Fibroblast of lung (primary cell): ENCODE measurements at regions not wholly inside any gene's neighbourhood (a gene's known extent, or its start where the extent isn't known, plus 50 kb on each side); places are given as distances from the start of the nearest gene placed in this dataset.
A peak's percentile ranks its signal among the peaks of the same experiment; 100 is the strongest.

Experiments
- DNase-seq, 2 donors: peaks; one replicate each; pipeline versions ENCODE4 v3.0.0 to v3.0.0-alpha.2; 2010; ENCODE audit warnings: low read depth in 2 of 2
- H2AFZ ChIP-seq: 2 replicates; pipeline ENCODE4 v1.5.1; 2012; ENCODE audit warnings: low read length, control low read depth, inconsistent platforms
- H3K27ac ChIP-seq: 2 replicates; pipeline ENCODE4 v1.5.1; 2011; ENCODE audit warnings: low read length, control low read depth; ENCODE audit not compliant: insufficient read depth
- H3K27me3 ChIP-seq: 2 replicates; pipeline ENCODE4 v1.5.1; 2011; ENCODE audit warnings: mild to moderate bottlenecking, low read length; ENCODE audit not compliant: control insufficient read depth, insufficient read depth
- H3K36me3 ChIP-seq: 2 replicates; pipeline ENCODE4 v1.5.1; 2011; ENCODE audit warnings: low read length; ENCODE audit not compliant: control insufficient read depth, insufficient read depth
- H3K4me1 ChIP-seq: 2 replicates; pipeline ENCODE4 v1.5.1; 2011; ENCODE audit warnings: low read length; ENCODE audit not compliant: control insufficient read depth, insufficient read depth; ENCODE audit errors: extremely low read depth
- H3K4me2 ChIP-seq: 2 replicates; pipeline ENCODE4 v1.5.1; 2011; ENCODE audit warnings: low read length, control low read depth; ENCODE audit not compliant: insufficient read depth; ENCODE audit errors: extremely low read depth
- H3K4me3 ChIP-seq, 4 experiments: fragments of 200-600 bp in 1 of 4; sonication (generic) in 1 of 4; replicated peaks in 1 of 4; 2 replicates each; pipeline ENCODE4 v1.5.1; 2011 to 2016; ENCODE audit warnings: low read length in 4 of 4, low read depth in 3 of 4, mild to moderate bottlenecking in 3 of 4, control low read depth in 2 of 4, inconsistent platforms in 1 of 4, mixed read lengths in 1 of 4; ENCODE audit not compliant: insufficient read depth in 1 of 4; ENCODE audit errors: control extremely low read depth in 1 of 4
- H3K79me2 ChIP-seq: 2 replicates; pipeline ENCODE4 v1.5.1; 2012; ENCODE audit warnings: mild to moderate bottlenecking, low read length, inconsistent platforms; ENCODE audit not compliant: control insufficient read depth, insufficient read depth
- H3K9ac ChIP-seq: 2 replicates; pipeline ENCODE4 v1.5.1; 2011; ENCODE audit warnings: mild to moderate bottlenecking, low read length, control low read depth; ENCODE audit not compliant: insufficient read depth
- H3K9me3 ChIP-seq: 2 replicates; pipeline ENCODE4 v1.5.1; 2012; ENCODE audit warnings: low read depth, low read length; ENCODE audit not compliant: control insufficient read depth, insufficient read depth
- H4K20me1 ChIP-seq: 2 replicates; pipeline ENCODE4 v1.5.1; 2011; ENCODE audit warnings: low read length; ENCODE audit not compliant: control insufficient read depth, insufficient read depth; ENCODE audit errors: extremely low read depth
- CTCF ChIP-seq, 2 donors: IDR thresholded peaks in 1 of 2; conservative IDR thresholded peaks in 1 of 2; 1 replicate in 1 of 2; 2 replicates in 1 of 2; pipeline ENCODE4 v1.5.1; 2011 to 2012; ENCODE audit warnings: low read length in 2 of 2, control low read depth in 1 of 2, inconsistent platforms in 1 of 2, low read depth in 1 of 2, mild to moderate bottlenecking in 1 of 2
- EZH2 ChIP-seq: IDR thresholded peaks from 2 replicates; pipeline ENCODE4 v1.5.1; 2012; ENCODE audit warnings: low read length, control low read depth, mild to moderate bottlenecking; ENCODE audit errors: missing control alignments

GRCh38 chr4:180809439-180809838, 1433.8 kb upstream of the TENM3 start:
- Histone ChIP-seq H2AFZ (no peak overlapping the region), H3K4me3 (no peak overlapping the region), H3K9me3 (no peaks in the 10 kb centered on the region), H3K79me2 (no peaks in the 10 kb centered on the region), H3K4me2 (no peak overlapping the region), H3K9ac (no peak overlapping the region), H3K4me1 (no peaks in the 10 kb centered on the region), H3K36me3 (no peaks in the 10 kb centered on the region), H4K20me1 (no peaks in the 10 kb centered on the region), H3K27me3 (no peaks in the 10 kb centered on the region), H3K27ac (no peak overlapping the region)
- no peak for TF ChIP-seq CTCF (conservative IDR thresholded peaks at IDR 0.05 in 1 of 2, IDR thresholded peaks at IDR 0.05 in 1 of 2; ENCODE audit: low read depth in 1 of 2, low read length in 2 of 2)
- TF ChIP-seq EZH2 = no peak
- peak; percentile 20 to 85 for DNase-seq

- H3K79me2 ChIP-seq = no peaks in the 10 kb centered on the region
These were observed 1432.6 kb upstream of the TENM3 start for GRCh38 chr4:180810581-180810980.

GRCh38 chr4:180811556-180811955, 1431.6 kb upstream of the TENM3 start:
- no peak overlapping the region for H3K9ac ChIP-seq
- no peak overlapping the region for H3K4me2 ChIP-seq
- H3K36me3 ChIP-seq = no peaks in the 10 kb centered on the region
- no peaks in the 10 kb centered on the region for H3K79me2 ChIP-seq
- H2AFZ ChIP-seq = no peak overlapping the region
- H3K4me1 ChIP-seq = no peaks in the 10 kb centered on the region
- H3K27me3 ChIP-seq = no peaks in the 10 kb centered on the region
- no peaks in the 10 kb centered on the region for H4K20me1 ChIP-seq
- no peak for TF ChIP-seq EZH2
- TF ChIP-seq CTCF (conservative IDR thresholded peaks at IDR 0.05 in 1 of 2, IDR thresholded peaks at IDR 0.05 in 1 of 2; ENCODE audit: low read depth in 1 of 2, low read length in 2 of 2) = no peak
- no peaks in the 10 kb centered on the region for H3K9me3 ChIP-seq
- peak in 1 of 2 donors; percentile 53 for DNase-seq
- no peak overlapping the region for H3K4me3 ChIP-seq
- H3K27ac ChIP-seq = no peak overlapping the region

More at GRCh38 chr4:180810581-180810980, 1432.6 kb upstream of the TENM3 start:
- TF ChIP-seq EZH2 (no peak), CTCF (conservative IDR thresholded peaks at IDR 0.05 in 1 of 2, IDR thresholded peaks at IDR 0.05 in 1 of 2; ENCODE audit: low read depth in 1 of 2, low read length in 2 of 2) (no peak)
- Histone ChIP-seq H3K4me1 (no peaks in the 10 kb centered on the region), H3K9me3 (no peaks in the 10 kb centered on the region), H2AFZ (no peak overlapping the region), H3K9ac (no peak overlapping the region), H3K4me3 (no peak overlapping the region), H3K27me3 (no peaks in the 10 kb centered on the region), H3K27ac (no peak overlapping the region), H3K36me3 (no peaks in the 10 kb centered on the region), H4K20me1 (no peaks in the 10 kb centered on the region), H3K4me2 (no peak overlapping the region)
- peak in 1 of 2 donors; percentile 65 for DNase-seq
